AG04449 (cell line): ENCODE measurements at regions not wholly inside any gene's neighbourhood (a gene's known extent, or its start where the extent isn't known, plus 50 kb on each side); places are given as distances from the start of the nearest gene placed in this dataset.

Experiments
- CTCF ChIA-PET: fragments of 350-600 bp; formaldehyde crosslinking; extraction: SDS; loops from one replicate; lab custom pipeline; 2021; ENCODE audit warnings: antibody characterized with exemption; lab: Yijun Ruan, JAX
- POLR2A ChIA-PET: fragments of 400-600, 350-600 bp; formaldehyde crosslinking; extraction: SDS; loops from one replicate; lab custom pipeline; 2020; ENCODE audit warnings: antibody characterized with exemption, inconsistent platforms; lab: Yijun Ruan, JAX
- DNase-seq: peaks from one replicate; pipeline ENCODE4 v3.0.0-alpha.2; 2010; ENCODE audit warnings: low read depth, low spot score
- H3K4me3 ChIP-seq: 2 replicates; pipeline ENCODE4 v1.5.1; 2011; ENCODE audit warnings: low read depth, mild to moderate bottlenecking, control low read depth, low read length
- TF ChIP-seq, protein P1 (sequence below): IDR thresholded peaks from one replicate; pipeline ENCODE4 v1.5.1; 2011; ENCODE audit warnings: mild to moderate bottlenecking, moderate library complexity, low read length, control low read depth, inconsistent platforms; ENCODE audit not compliant: insufficient read depth; ENCODE audit errors: missing control alignments

DNA sequence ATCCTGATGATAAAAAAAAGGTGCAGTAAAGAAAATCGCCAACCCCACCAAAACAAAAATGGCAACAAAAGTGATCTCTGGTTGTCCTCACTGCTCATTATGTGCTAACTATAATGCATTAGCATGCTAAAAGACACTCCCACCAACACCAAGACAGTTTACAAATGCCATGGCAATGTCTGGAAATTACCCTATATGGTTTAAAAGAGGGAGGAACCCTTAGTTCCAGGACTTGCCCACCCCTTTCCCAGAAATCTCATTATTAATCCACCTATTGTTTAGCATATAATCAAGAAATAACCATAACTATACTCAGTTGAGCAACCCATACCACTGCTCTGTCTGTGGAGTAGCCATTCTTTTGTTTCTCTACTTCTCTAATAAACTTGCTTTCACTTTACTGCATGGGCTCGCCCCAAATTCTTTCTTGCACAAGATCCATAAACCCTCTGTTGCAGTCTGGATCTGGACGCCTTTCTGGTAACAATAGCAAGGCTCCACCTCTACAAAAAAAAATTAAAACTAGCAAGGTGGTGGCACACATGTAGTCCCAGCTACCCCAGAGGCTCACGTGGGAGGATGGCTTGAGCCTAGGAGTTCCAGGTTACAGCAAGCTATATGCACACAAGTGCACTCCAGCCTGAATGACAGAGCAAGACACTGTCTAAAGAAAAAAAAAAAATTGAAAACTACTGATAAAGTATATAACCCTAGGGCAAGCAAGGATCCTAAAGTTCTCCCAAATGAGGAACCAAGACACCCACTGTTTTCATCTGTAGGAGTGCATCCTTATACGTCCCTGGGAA lies 278.8 kb upstream of the JARID2 start:
- H3K4me3 ChIP-seq: no peak overlapping the region
- no peak for DNase-seq
- TF ChIP-seq, protein P1, sequence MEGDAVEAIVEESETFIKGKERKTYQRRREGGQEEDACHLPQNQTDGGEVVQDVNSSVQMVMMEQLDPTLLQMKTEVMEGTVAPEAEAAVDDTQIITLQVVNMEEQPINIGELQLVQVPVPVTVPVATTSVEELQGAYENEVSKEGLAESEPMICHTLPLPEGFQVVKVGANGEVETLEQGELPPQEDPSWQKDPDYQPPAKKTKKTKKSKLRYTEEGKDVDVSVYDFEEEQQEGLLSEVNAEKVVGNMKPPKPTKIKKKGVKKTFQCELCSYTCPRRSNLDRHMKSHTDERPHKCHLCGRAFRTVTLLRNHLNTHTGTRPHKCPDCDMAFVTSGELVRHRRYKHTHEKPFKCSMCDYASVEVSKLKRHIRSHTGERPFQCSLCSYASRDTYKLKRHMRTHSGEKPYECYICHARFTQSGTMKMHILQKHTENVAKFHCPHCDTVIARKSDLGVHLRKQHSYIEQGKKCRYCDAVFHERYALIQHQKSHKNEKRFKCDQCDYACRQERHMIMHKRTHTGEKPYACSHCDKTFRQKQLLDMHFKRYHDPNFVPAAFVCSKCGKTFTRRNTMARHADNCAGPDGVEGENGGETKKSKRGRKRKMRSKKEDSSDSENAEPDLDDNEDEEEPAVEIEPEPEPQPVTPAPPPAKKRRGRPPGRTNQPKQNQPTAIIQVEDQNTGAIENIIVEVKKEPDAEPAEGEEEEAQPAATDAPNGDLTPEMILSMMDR: no peak
- ChIA-PET POLR2A (no interaction called here), CTCF (no interaction called here)

DNA sequence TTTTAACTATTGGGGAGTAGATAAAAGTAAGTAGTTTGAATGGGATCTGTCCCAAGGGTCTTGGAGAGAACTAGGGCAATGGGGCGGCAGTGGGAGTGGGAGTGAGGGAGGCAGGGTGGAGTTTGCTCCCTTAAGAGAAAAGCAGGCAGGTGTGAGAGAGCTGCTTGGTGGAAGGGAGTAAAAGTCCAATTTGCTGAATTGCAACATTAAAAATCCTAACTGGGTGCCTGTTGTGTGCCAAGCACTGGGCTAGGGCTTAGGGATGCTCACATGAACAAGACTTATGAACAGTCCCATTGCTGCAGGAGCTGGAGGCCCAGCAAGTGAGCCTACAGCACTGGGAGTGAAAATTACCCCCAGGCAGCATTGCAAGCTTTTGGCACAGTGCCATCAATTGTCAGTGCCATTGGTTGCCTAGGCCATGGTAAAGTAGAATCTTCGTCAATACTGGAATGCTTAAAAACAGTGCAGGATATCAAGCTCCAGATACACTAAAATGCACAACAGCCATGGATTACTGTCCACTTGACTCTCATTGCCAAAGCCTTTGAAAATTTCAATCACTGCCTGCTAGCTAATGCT lies 277.7 kb upstream of the JARID2 start:
- TF ChIP-seq, protein P1: no peak
- no peak for DNase-seq
- ChIA-PET CTCF (no interaction called here), POLR2A (no interaction called here)
- H3K4me3 ChIP-seq: no peak overlapping the region

DNA sequence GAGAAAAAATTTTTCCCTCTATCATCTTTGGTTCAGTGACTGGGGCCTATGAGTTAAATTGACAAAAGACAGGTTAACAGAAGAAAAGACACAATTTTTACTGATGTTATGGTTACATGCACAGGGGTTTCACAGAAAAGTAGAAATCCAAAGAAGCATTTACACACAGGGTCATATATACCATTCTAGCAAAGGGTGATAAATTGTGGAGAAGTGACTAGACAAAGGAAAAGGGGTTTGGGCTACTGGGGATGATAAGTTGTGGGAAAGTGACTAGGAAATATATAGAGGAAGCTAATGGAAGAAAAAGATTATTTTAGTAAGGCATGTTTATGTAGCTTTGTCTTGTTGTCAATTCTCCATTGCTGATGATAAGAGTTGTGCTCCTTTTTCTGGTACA lies 276.7 kb upstream of the JARID2 start:
- H3K4me3 ChIP-seq: no peak overlapping the region
- no peak for DNase-seq
- TF ChIP-seq, protein P1: no peak
- ChIA-PET POLR2A (no interaction called here), CTCF (no interaction called here)

DNA sequence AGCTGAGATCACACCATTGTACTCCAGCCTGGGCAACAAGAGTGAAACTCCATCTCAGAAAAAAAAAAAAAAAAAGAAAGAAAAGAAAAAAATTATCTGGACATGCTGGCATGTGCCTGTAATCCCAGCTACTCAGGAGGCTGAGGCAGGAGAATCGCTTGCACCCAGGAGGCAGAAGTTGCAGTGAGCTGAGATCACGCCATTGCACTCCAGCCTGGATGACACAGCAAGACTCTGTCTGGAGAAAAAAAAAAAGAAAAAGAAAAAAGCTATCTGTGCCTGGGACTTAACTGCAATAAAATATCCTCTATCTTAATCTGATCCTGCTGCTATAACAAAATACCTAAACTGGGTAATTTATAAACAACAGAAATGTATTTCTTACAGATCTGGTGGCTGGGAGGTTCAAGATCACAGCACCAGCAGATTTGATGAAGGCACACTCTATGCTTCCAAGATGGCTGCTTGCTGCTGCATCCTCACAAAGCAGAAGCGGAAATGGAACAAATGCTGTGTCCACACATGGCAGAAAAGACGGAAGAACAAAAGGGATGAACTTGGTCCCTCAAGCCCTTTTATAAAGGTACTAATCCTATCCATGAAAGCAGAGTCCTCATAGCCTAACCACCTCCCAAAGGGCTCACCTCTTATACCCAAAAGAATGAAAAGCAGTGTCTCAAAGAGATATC lies 273.3 kb upstream of the JARID2 start:
- H3K4me3 ChIP-seq: no peak overlapping the region
- DNase-seq: no peak
- CTCF ChIA-PET: no interaction called here
- TF ChIP-seq, protein P1: no peak
- POLR2A ChIA-PET: no interaction called here

DNA sequence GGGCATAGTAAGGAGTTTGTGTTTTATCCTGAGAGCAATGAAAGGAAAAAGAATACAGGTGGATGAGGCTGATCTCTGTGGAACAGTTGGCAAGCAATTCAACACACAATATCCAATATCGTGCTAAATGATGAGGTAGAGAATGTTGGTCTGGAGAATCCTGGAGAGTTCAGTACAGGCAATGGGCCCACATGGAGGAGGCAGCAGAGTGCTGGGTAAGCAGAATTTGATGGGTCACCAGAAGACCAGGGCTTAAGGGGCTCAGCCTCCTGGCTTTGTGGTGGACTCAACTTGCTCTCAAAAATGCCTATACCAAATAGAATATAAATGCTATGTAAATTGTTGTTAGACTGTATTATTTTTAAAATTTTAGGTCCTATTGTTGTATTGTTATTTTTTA lies 271.5 kb upstream of the JARID2 start:
- CTCF ChIA-PET: no interaction called here
- POLR2A ChIA-PET: no interaction called here
- TF ChIP-seq, protein P1: no peak
- DNase-seq: no peak
- H3K4me3 ChIP-seq: no peak overlapping the region
